RCC 7860 (cell line): ENCODE measurements at regions not wholly inside any gene's neighbourhood (a gene's known extent, or its start where the extent isn't known, plus 50 kb on each side); places are given as distances from the start of the nearest gene placed in this dataset.

Source experiments
- DNase-seq: peaks from one replicate; pipeline ENCODE4 v3.0.0-alpha.2; 2015; ENCODE audit warnings: low spot score
- FAIRE-seq: peaks from 2 replicates; lab custom pipeline; 2012; peaks lifted over from hg19 to GRCh38; lab: Jason Lieb, UNC

- FAIRE-seq = peak; percentile 84
- peak; percentile 74 for DNase-seq
These were observed 123.1 kb downstream of the BTC start for GRCh38 chr4:74671080-74671698.

- no peak for FAIRE-seq
- no peak for DNase-seq
These were observed 119.6 kb downstream of the BTC start for GRCh38 chr4:74674750-74675149.

- FAIRE-seq = peak; percentile 86
- peak; percentile 64 for DNase-seq
These were observed 118.5 kb downstream of the BTC start for GRCh38 chr4:74675673-74676279.

- DNase-seq (peak; percentile 98), FAIRE-seq (peak; percentile 96)
These were observed 111.6 kb downstream of the BTC start for GRCh38 chr4:74682567-74683359.

- DNase-seq (no peak), FAIRE-seq (no peak)
These were observed 101.4 kb downstream of the BTC start for GRCh38 chr4:74692972-74693371.
